ENCODE measurements at regions not wholly inside any gene's neighbourhood (a gene's known extent, or its start where the extent isn't known, plus 50 kb on each side); places are given as distances from the start of the nearest gene placed in this dataset.

GRCh38 chr2:111666160-111666559, 217.8 kb downstream of the ANAPC1 start:
- Histone ChIP-seq H3K4me3 (ENCODE audit: extremely low read depth in 1 of 4, insufficient read depth in 2 of 4, low read depth in 3 of 4, low read length in 4 of 4) (no peak overlapping the region), H2BK5ac (ENCODE audit: low read depth, low read length) (no peak overlapping the region), H3K14ac (ENCODE audit: insufficient read length) (no peak overlapping the region), H3K23me2 (ENCODE audit: low read depth, low read length) (peaks cover 5% of the 10 kb centered on the region; the same call in 1 of the 2 replicates), H3K9ac (replicated peaks in 1 of 4; ENCODE audit: extremely low read depth in 1 of 4, low read depth in 3 of 4, low read length in 3 of 4) (no peak overlapping the region), H3K79me2 (ENCODE audit: control insufficient read depth in 1 of 2, insufficient read depth in 2 of 2, low read length in 2 of 2) (no peaks in the 10 kb centered on the region), H3K4ac (replicated peaks; ENCODE audit: insufficient read length, low read depth, low read length) (no peak overlapping the region), H2BK15ac (ENCODE audit: low read length) (no peak overlapping the region), H2BK12ac (ENCODE audit: low read depth, low read length) (no peak overlapping the region), H3K79me1 (ENCODE audit: low read depth, low read length) (no peaks in the 10 kb centered on the region), H3K27me3 (replicated peaks in 1 of 4; ENCODE audit: control insufficient read depth in 3 of 4, extremely low read depth in 1 of 4, insufficient read depth in 3 of 4, low read length in 3 of 4) (no peaks in the 10 kb centered on the region), H4K91ac (replicated peaks; ENCODE audit: insufficient read length, low read length) (no peak overlapping the region), H3K9me3 (ENCODE audit: insufficient read depth in 2 of 2, low read depth in 1 of 2, low read length in 1 of 2) (peaks cover 9 to 12% of the 10 kb centered on the region in 2 experiments; a peak in 3 of 4 replicates), H2AFZ (ENCODE audit: low read length) (no peak overlapping the region), H3K4me2 (ENCODE audit: insufficient read depth in 1 of 2, low read depth in 2 of 2, low read length in 2 of 2) (no peak overlapping the region), H3K36me3 (ENCODE audit: control insufficient read depth in 2 of 4, insufficient read depth in 4 of 4, low read length in 3 of 4) (no peaks in the 10 kb centered on the region), H3K4me1 (replicated peaks in 1 of 4; ENCODE audit: control insufficient read depth in 3 of 4, insufficient read depth in 4 of 4, low read length in 3 of 4) (no peaks in the 10 kb centered on the region), H2BK20ac (ENCODE audit: low read length) (no peak overlapping the region), H4K5ac (ENCODE audit: insufficient read length, low read depth, low read length) (no peak overlapping the region), H3K56ac (replicated peaks; ENCODE audit: insufficient read length, low read depth, low read length) (no peak overlapping the region), H2AK5ac (ENCODE audit: low read depth, low read length) (peak overlapping the region; percentile 79; the same call in 1 of the 2 replicates), H3K18ac (ENCODE audit: extremely low read depth, low read length) (no peak overlapping the region), H4K8ac (ENCODE audit: extremely low read depth, insufficient read depth, low read length) (no peak overlapping the region), H3K27ac (ENCODE audit: low read depth, low read length) (no peak overlapping the region), H4K20me1 (replicated peaks in 1 of 2; ENCODE audit: control insufficient read depth in 1 of 2, insufficient read depth in 2 of 2, low read length in 2 of 2) (no peaks in the 10 kb centered on the region), H2BK120ac (replicated peaks; ENCODE audit: low read depth, low read length) (no peak overlapping the region), H3K23ac (ENCODE audit: insufficient read length) (no peak overlapping the region)
- no peak for FAIRE-seq
- ChIA-PET CTCF (ENCODE audit: partially characterized antibody) (no interaction called here), POLR2A (ENCODE audit: partially characterized antibody) (no interaction called here)
- 96% methylated on average over 2 of the region's 2 CpGs; no CpG with 5 or more reads in 1 of the 2 experiments for WGBS, 2 experiments (ENCODE audit: extremely low coverage in 1 of 2, insufficient coverage in 1 of 2, insufficient read length in 1 of 2, insufficient replicate concordance in 2 of 2, low coverage in 1 of 2, low lambda C conversion rate in 2 of 2, missing lambda C conversion rate in 1 of 2)
- DNase-seq (ENCODE audit: low read depth in 1 of 2, low spot score in 2 of 2): no peak
- TF ChIP-seq CHD2 (IDR thresholded peaks at IDR 0.05; ENCODE audit: low read length) (no peak), POLR2AphosphoS5 (IDR thresholded peaks at IDR 0.05; ENCODE audit: low read depth, low read length) (no peak), SP4 (IDR thresholded peaks at IDR 0.05; ENCODE audit: low read length) (no peak), SAP30 (IDR thresholded peaks at IDR 0.05; ENCODE audit: insufficient read depth, insufficient replicate concordance, low read length) (no peak), TCF12 (IDR thresholded peaks at IDR 0.05; ENCODE audit: low read depth, low read length) (no peak), SP1 (IDR thresholded peaks at IDR 0.05; ENCODE audit: low read depth, low read length) (no peak)

All from H1 (cell line).